ENCODE measurements at regions not wholly inside any gene's neighbourhood (a gene's known extent, or its start where the extent isn't known, plus 50 kb on each side); places are given as distances from the start of the nearest gene placed in this dataset.

DNA sequence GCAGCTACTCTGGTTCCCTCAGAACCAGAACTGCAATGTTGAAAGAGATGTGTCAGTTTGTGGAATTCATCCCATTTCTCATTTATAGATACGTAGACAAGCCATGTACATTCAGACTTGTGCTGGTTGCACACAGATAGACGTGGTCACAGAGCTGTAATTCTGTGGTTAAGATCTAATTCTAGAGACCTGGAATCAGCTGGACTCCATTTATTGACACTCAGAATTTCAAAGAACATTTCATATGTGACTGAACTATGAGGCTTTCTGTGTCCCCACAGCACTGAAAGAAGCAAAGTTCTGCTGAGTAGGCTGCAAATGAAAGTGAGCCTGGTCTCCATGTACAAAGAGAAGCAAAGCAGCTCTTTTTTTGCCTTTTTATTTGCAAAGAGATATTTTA is 220.2 kb upstream of the NAV3 start:
- Histone ChIP-seq H3K27me3 (ENCODE audit: control insufficient read depth, insufficient read depth, low read length) (no peaks in the 10 kb centered on the region), H3K4me3 (ENCODE audit: low read depth, low read length) (no peak overlapping the region), H3K36me3 (ENCODE audit: control insufficient read depth, insufficient read depth, low read length) (no peaks in the 10 kb centered on the region)
- CTCF ChIA-PET, result interaction anchor here (1.4 kb wide), 1 partner anchor 561 kb away, joined by 3 read pairs; no protein-coding TSS in a partner anchor
- POLR2A ChIA-PET, result no interaction called here
- TF ChIP-seq, protein P1, sequence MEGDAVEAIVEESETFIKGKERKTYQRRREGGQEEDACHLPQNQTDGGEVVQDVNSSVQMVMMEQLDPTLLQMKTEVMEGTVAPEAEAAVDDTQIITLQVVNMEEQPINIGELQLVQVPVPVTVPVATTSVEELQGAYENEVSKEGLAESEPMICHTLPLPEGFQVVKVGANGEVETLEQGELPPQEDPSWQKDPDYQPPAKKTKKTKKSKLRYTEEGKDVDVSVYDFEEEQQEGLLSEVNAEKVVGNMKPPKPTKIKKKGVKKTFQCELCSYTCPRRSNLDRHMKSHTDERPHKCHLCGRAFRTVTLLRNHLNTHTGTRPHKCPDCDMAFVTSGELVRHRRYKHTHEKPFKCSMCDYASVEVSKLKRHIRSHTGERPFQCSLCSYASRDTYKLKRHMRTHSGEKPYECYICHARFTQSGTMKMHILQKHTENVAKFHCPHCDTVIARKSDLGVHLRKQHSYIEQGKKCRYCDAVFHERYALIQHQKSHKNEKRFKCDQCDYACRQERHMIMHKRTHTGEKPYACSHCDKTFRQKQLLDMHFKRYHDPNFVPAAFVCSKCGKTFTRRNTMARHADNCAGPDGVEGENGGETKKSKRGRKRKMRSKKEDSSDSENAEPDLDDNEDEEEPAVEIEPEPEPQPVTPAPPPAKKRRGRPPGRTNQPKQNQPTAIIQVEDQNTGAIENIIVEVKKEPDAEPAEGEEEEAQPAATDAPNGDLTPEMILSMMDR (IDR thresholded peaks at IDR 0.05; ENCODE audit: insufficient read depth, low read depth, low read length), result no peak
- DNase-seq (ENCODE audit: low read depth), result no peak

DNA sequence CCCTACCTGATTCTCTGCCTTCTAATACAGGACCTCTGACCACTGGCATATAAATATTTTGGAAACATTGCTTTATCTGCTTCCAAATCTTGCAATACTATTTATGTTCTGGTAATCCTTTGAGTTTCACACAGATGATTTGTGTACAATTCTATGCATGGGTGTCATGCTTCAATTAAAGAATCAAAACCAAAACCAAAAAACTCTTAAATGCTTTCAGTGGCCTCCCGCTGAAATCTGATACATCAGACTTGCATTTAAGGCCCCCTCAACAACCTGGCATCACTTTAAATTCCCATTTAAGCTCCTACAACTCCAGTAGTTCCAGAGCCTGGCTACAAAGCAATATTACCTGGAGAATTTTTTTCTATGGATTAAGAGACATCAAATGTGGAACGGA is 221.7 kb upstream of the NAV3 start:
- TF ChIP-seq, protein P1 (IDR thresholded peaks at IDR 0.05; ENCODE audit: insufficient read depth, low read depth, low read length), result no peak
- Histone ChIP-seq H3K36me3 (ENCODE audit: control insufficient read depth, insufficient read depth, low read length) (no peaks in the 10 kb centered on the region), H3K4me3 (ENCODE audit: low read depth, low read length) (no peak overlapping the region), H3K27me3 (ENCODE audit: control insufficient read depth, insufficient read depth, low read length) (no peaks in the 10 kb centered on the region)
- CTCF ChIA-PET, result interaction anchor here (0.9 kb wide), 1 partner anchor 9 kb away, joined by 3 read pairs; no protein-coding TSS in a partner anchor
- POLR2A ChIA-PET, result no interaction called here
- no peak for DNase-seq (ENCODE audit: low read depth)

DNA sequence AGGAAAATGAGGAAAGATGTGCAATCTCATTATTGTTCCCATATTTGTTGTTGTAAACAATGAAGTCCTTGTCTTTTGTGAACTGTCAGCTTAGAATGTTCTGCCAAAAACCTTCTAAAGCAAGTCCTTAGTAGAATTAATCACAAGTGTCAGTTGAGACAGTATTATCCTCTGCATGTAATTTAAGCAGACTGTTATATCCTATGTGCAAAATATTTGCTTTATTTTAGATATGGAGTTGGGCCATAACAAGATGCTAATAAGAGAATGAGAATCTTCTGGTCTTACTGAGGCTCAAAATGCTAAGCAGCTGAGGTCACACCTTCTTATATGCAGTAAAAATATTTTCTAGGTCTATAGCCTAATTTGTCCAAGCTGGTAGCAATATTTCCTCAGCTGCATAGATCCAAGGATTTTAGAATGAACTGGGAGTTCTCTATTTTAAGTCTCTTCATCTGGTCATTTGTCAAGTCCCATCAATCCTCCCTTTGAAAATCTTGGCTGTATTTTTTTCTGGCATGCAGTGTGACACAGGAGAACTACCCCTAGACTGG is 222.3 kb upstream of the NAV3 start:
- TF ChIP-seq, protein P1 (IDR thresholded peaks at IDR 0.05; ENCODE audit: insufficient read depth, low read depth, low read length), result no peak
- ChIA-PET CTCF (no interaction called here), POLR2A (no interaction called here)
- H3K27me3 ChIP-seq (ENCODE audit: control insufficient read depth, insufficient read depth, low read length), result no peaks in the 10 kb centered on the region
- no peaks in the 10 kb centered on the region for H3K36me3 ChIP-seq (ENCODE audit: control insufficient read depth, insufficient read depth, low read length)
- no peak overlapping the region for H3K4me3 ChIP-seq (ENCODE audit: low read depth, low read length)
- no peak for DNase-seq (ENCODE audit: low read depth)

DNA sequence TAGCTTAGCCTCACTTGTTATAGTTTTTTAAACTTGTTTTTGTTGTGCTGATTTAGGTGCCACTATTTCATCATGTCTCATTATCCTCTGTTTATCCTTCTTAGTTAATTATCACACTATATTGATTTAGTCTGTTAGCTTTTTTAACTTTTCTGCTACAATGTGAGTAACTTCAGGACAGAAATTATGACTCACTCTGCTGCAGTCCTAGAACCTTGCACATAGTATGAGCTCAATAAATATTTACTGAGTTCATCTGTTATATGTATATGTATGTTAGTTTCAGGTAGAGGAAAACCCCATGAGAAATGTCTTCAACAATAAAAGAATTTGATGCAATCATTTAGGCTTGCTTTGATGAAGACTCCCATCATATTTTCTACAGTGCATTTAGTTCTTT is 224.3 kb upstream of the NAV3 start:
- Histone ChIP-seq H3K27me3 (ENCODE audit: control insufficient read depth, insufficient read depth, low read length) (no peaks in the 10 kb centered on the region), H3K36me3 (ENCODE audit: control insufficient read depth, insufficient read depth, low read length) (no peaks in the 10 kb centered on the region), H3K4me3 (ENCODE audit: low read depth, low read length) (no peak overlapping the region)
- POLR2A ChIA-PET, result no interaction called here
- TF ChIP-seq, protein P1 (IDR thresholded peaks at IDR 0.05; ENCODE audit: insufficient read depth, low read depth, low read length), result no peak
- no peak for DNase-seq (ENCODE audit: low read depth)
- CTCF ChIA-PET, result interaction anchor here (0.9 kb wide), 1 partner anchor 12 kb away, joined by 3 read pairs; no protein-coding TSS in a partner anchor

DNA sequence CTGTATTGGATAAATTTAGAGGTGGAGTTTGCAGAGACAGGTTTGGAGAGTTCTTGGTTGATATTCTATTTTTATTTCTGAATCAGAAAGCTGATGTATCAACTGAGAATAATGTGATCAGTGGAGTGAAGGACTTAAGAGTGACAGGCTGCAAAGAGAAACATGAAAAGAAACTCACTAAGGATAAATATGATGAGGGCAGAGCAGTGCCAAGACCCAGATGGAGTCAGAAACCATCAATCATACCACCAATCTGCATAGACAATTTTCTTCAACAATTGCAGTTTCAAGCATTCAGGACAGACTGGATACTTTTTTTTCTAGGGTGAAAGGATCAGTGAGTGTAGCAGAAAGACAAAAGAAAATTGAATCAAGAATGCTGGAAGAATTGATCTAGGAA is 226.7 kb upstream of the NAV3 start:
- no peak overlapping the region for H3K4me3 ChIP-seq (ENCODE audit: low read depth, low read length)
- ChIA-PET CTCF (no interaction called here), POLR2A (no interaction called here)
- H3K27me3 ChIP-seq (ENCODE audit: control insufficient read depth, insufficient read depth, low read length), result no peaks in the 10 kb centered on the region
- no peaks in the 10 kb centered on the region for H3K36me3 ChIP-seq (ENCODE audit: control insufficient read depth, insufficient read depth, low read length)
- DNase-seq (ENCODE audit: low read depth), result no peak
- TF ChIP-seq, protein P1 (IDR thresholded peaks at IDR 0.05; ENCODE audit: insufficient read depth, low read depth, low read length), result no peak
